ENCODE measurements at regions not wholly inside any gene's neighbourhood (a gene's known extent, or its start where the extent isn't known, plus 50 kb on each side); places are given as distances from the start of the nearest gene placed in this dataset.

- H3K4me1 Mint-ChIP-seq: peaks cover 6 to 13% (median 12%) of the 10 kb centered on the region in 3 donors
Observed at GRCh38 chr17:56676810-56677209, 83.3 kb downstream of the NOG start.

GRCh38 chr17:56678249-56679114, 85.0 kb downstream of the NOG start:
- ATAC-seq (ENCODE audit: low read depth in 2 of 2) (peak; percentile 23 to 47), DNase-seq (no peak)
- H3K4me3 Mint-ChIP-seq: peak overlapping the region; percentile 3 to 84 (median 66)
- no peaks in the 10 kb centered on the region for H3K9me3 Mint-ChIP-seq
- H3K27ac Mint-ChIP-seq: no peak overlapping the region
- H3K27me3 Mint-ChIP-seq: peaks cover 19 to 24% (median 20%) of the 10 kb centered on the region in 3 donors
- no peaks in the 10 kb centered on the region for H3K36me3 Mint-ChIP-seq
- peaks cover 6 to 13% (median 12%) of the 10 kb centered on the region in 3 donors for H3K4me1 Mint-ChIP-seq

More at GRCh38 chr17:56676810-56677209, 83.3 kb downstream of the NOG start:
- no peak for DNase-seq
- no peak overlapping the region for H3K27ac Mint-ChIP-seq
- peaks cover 0 to 6% (median 0%) of the 10 kb centered on the region in 7 donors for H3K9me3 Mint-ChIP-seq
- ATAC-seq (ENCODE audit: low read depth in 2 of 2): no peak
- H3K36me3 Mint-ChIP-seq: peaks cover 0 to 8% of the 10 kb centered on the region in 2 donors
- peaks cover 26 to 35% (median 31%) of the 10 kb centered on the region in 3 donors for H3K27me3 Mint-ChIP-seq
- H3K4me3 Mint-ChIP-seq: no peak overlapping the region

DNA sequence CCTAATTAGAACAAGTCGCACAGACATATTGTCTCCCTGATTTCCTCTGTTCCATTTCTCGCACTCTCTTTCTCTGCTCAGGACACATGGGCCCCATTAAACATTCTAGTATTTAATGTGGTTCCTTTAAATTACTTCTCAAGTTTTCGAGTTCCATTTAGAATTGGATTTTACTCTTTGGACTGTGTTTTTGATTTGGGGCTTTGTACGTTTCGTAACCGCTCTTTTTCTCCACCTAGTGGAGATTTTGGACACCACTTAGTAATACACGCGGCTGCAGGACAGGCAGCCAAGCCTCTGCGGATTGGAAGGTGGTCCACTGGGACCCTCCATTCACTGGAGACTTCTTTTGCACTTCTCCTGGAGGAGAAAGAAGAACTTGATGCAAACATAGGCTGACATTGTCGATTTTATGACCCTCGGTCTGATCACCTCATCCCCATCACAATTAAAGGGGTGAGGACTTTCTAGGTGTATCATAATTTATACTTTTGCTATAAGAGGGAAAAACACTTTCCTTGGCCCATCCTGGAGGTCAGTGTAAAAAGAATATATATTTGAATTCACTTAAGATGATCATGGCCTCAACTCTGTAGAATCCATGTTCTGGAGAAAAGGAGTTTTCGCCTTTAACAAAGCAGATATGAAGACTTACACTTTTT, 85.7 kb downstream of the NOG start:
- Mint-ChIP-seq H3K9me3 (no peaks in the 10 kb centered on the region), H3K27ac (peak overlapping the region in 1 of 6 donors; percentile 69), H3K27me3 (peaks cover 19 to 32% (median 20%) of the 10 kb centered on the region in 3 donors), H3K36me3 (no peaks in the 10 kb centered on the region), H3K4me3 (peak overlapping the region; percentile 3 to 84 (median 66)), H3K4me1 (peaks cover 6 to 13% (median 12%) of the 10 kb centered on the region in 3 donors)
- peak; percentile 42 to 56 for ATAC-seq (ENCODE audit: low read depth in 2 of 2)
- DNase-seq: no peak

DNA sequence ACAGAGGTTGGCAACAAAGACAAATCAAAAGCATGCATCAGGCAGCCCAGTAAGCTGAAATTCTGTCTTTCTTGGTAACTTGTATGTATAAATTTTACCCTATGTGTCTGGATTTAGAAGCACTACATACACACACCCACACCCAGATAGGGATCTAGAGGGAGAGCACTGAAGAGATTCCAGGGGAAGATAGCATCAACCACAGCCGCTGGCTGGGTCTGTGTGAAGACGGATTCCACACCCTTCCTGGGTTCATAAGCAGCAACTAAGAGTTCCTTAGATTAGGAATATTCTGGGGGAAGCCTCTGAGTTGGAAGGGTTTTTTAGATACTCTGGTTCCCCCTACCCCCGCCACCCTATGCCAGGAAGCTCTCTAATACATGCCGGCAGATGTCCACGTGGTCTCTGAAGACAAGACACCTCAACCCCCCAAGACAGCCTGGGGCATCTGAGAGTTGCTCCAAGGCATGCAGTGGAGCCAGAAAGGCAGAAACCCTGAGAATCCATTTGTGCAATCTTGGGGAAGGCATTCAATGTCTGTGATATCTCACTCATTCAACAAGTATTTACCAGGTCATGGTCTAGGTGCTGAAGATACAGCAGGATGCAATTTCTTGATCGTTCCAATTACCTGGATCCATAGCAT, 86.4 kb downstream of the NOG start:
- ATAC-seq (ENCODE audit: low read depth in 2 of 2): no peak
- DNase-seq: no peak
- Mint-ChIP-seq H3K9me3 (no peaks in the 10 kb centered on the region), H3K36me3 (no peaks in the 10 kb centered on the region), H3K27me3 (peaks cover 19 to 27% (median 20%) of the 10 kb centered on the region in 3 donors), H3K4me1 (peaks cover 6 to 13% (median 12%) of the 10 kb centered on the region in 3 donors), H3K27ac (no peak overlapping the region), H3K4me3 (no peak overlapping the region)

DNA sequence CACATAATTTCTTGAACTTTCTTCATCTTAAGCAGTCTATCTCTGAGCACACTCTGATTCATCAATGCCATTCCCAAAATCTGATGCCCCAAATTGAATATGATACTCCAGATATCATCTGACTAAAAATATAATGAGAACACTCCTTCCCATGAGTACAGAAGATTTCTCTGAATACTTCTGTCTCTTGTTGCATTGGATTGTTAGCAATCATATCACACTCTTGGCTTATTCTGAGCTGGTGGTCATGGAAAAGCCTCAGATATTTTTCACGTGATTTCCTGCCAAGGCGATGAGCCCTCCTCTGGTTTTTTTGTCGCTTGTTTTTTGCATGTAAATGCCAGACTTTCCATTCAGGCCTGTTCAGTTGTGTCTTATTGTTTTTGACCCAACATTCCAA, 87.2 kb downstream of the NOG start:
- DNase-seq (no peak), ATAC-seq (ENCODE audit: low read depth in 2 of 2) (no peak)

DNA sequence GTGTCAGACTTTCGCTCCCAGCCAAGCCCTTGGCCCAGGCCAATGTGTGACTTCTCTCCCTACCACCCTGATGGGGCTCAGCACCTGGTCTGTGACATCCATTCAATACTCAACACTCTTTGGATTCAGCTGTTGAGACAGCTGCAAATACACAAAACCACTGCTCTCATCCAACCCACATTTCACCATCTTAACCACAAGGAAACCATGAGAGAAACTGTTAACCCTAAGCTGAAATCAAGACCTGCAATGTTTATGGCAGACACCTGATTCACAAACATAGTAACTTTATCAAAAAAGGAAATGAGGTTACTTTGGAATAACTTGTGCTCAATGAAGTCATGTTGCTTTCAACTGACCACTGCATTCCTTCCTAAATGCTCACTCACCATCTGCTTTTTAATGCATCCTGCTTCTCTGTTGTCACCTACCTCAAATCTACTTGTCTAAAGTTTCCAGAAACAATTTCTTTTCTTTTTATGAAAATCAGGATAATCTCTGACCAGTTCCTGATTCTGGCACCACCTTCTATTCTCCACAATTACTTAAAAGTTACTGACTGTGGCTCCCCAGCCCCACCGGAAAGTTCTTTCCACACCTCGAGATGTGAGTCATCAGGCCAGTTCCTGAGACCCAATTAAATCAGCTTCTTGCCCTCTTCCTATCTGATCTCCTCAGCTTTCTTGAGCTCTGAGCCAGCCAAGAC, 88.2 kb downstream of the NOG start:
- Mint-ChIP-seq H3K4me1 (peaks cover 6 to 13% (median 12%) of the 10 kb centered on the region in 3 donors), H3K4me3 (no peak overlapping the region), H3K9me3 (peaks cover 0 to 8% (median 0%) of the 10 kb centered on the region in 7 donors), H3K27ac (no peak overlapping the region), H3K27me3 (peaks cover 21 to 34% (median 30%) of the 10 kb centered on the region in 3 donors), H3K36me3 (no peaks in the 10 kb centered on the region)
- DNase-seq (no peak), ATAC-seq (ENCODE audit: low read depth in 2 of 2) (no peak)

More for the DNA sequence above, 87.2 kb downstream of the NOG start:
- no peak overlapping the region for H3K4me3 Mint-ChIP-seq
- no peaks in the 10 kb centered on the region for H3K36me3 Mint-ChIP-seq
- peaks cover 22 to 25% (median 22%) of the 10 kb centered on the region in 3 donors for H3K27me3 Mint-ChIP-seq
- H3K4me1 Mint-ChIP-seq: peaks cover 6 to 13% (median 12%) of the 10 kb centered on the region in 3 donors
- H3K9me3 Mint-ChIP-seq: no peaks in the 10 kb centered on the region
- peak overlapping the region in 1 of 6 donors; percentile 3 for H3K27ac Mint-ChIP-seq

GRCh38 chr17:56688151-56688550, 94.7 kb downstream of the NOG start:
- DNase-seq: no peak
- Mint-ChIP-seq H3K9me3 (peaks cover 0 to 8% (median 5%) of the 10 kb centered on the region in 7 donors), H3K4me1 (no peaks in the 10 kb centered on the region), H3K36me3 (no peaks in the 10 kb centered on the region), H3K27ac (no peak overlapping the region), H3K27me3 (peaks cover 13 to 22% (median 15%) of the 10 kb centered on the region in 3 donors), H3K4me3 (no peak overlapping the region)
- ATAC-seq (ENCODE audit: low read depth in 2 of 2): no peak

DNA sequence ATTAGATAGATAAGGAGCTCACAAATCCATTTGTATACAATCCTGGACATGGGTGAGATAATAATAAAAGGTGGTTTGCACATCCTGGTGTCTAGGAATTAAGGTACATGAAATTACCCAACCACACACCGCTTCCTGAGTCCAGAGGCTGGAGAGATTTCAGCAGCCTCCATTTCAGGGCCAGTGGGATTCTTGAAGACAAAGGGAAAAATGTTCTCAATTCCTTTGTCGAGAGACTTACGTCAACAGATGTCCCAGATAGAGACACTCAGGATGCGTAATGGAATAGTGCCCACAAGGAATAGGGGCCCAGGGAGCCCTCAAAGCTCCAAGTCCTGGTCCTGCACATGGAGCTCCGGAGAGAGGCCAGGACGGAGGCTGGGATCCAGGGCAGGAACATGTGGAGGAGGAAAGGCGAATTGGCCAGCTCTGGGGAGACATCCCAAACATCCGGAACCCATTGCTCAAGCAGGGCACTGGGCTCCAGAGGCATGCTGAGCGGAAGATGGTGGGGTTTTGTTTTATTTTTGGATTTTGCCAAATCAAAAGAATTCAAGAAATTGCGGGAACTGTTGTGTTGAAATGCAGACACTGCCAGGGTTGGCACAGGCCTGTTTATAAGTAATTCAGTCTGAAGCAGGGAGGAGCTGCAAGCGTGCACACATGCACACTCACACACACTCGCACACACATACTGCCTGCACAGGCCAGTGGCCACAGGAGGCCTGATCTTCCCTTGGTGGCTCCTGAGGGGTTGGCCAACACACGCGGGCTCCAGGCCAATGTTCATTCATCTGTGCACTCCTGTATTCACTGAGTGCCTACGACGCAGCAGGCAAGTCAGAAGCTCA, 97.2 kb downstream of the NOG start:
- no peaks in the 10 kb centered on the region for H3K4me1 Mint-ChIP-seq
- no peak for ATAC-seq (ENCODE audit: low read depth in 2 of 2)

GRCh38 chr17:56694825-56695224, 101.3 kb downstream of the NOG start:
- ATAC-seq (ENCODE audit: low read depth in 2 of 2) (no peak), DNase-seq (no peak)
- Mint-ChIP-seq H3K27ac (no peak overlapping the region), H3K4me3 (no peak overlapping the region), H3K9me3 (peaks cover 0 to 7% (median 0%) of the 10 kb centered on the region in 7 donors), H3K4me1 (no peaks in the 10 kb centered on the region), H3K36me3 (no peaks in the 10 kb centered on the region), H3K27me3 (peaks cover 0 to 5% (median 0%) of the 10 kb centered on the region in 3 donors)

More for the DNA sequence above, 97.2 kb downstream of the NOG start:
- Mint-ChIP-seq H3K27me3 (peaks cover 9 to 13% (median 12%) of the 10 kb centered on the region in 3 donors), H3K4me3 (no peak overlapping the region), H3K27ac (no peak overlapping the region), H3K9me3 (peaks cover 0 to 8% (median 5%) of the 10 kb centered on the region in 7 donors), H3K36me3 (no peaks in the 10 kb centered on the region)
- no peak for DNase-seq

DNA sequence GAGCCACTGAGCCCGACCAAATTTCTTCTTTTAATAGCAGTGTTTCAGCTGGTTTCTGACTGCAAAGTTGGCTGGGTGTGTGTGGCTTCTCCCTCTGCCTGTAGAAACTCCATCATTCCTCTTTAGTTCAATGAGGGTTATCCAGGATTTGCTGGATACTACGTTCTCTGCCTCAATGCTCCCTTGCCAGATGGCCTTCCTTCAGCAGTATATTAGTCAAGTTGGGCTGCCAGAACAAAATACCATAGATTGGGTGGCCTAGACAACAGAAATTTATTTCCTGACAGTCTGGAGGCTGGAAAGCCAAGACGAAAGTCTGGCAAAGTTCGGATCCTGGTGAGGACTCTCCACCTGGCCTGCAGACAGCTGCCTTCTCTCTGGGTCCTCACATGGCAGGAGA, 103.7 kb downstream of the NOG start:
- peaks cover 0 to 7% (median 0%) of the 10 kb centered on the region in 3 donors for H3K27me3 Mint-ChIP-seq
- H3K4me3 Mint-ChIP-seq: no peak overlapping the region
- H3K4me1 Mint-ChIP-seq: no peaks in the 10 kb centered on the region
- no peaks in the 10 kb centered on the region for H3K36me3 Mint-ChIP-seq
- peak overlapping the region in 1 of 6 donors; percentile 36 for H3K27ac Mint-ChIP-seq
- DNase-seq (no peak), ATAC-seq (ENCODE audit: low read depth in 2 of 2) (no peak)
- no peaks in the 10 kb centered on the region for H3K9me3 Mint-ChIP-seq

DNA sequence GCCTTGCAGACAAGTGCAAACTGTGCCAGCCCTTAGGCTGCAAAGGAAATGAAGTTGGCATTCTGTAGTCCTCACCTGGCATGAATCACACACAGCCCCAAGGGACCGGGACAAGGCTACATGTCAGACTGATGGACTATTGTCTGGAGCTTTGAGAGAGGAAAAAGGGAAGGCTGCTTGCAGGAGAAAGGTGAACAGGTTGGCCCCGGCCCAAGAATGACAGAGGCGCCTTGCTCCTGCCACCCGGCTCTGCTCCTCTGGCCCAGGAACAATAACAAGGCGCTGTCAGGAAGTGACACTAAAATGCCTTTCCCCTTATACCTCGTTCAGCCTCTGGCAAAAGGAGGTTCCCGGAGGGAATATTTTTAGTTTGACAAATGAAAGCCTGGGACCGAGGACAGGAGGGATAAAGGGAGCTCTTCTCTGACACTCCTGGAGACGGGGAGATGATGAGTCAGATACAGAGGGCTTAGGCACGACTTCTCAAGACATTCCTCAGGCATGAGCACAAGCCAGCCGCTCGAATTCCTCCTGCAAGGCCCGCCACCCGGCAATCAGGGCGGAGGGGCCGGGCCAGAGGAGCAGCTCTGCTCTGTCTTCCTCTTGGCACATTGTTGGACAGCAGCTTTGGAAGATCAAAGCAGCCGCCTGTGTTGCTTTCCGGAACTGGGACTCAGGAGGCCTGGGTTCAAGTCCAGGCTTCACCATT, 105.8 kb downstream of the NOG start:
- peaks cover 0 to 7% (median 0%) of the 10 kb centered on the region in 3 donors for H3K27me3 Mint-ChIP-seq
- no peaks in the 10 kb centered on the region for H3K4me1 Mint-ChIP-seq
- H3K27ac Mint-ChIP-seq: no peak overlapping the region
- DNase-seq: no peak
- no peaks in the 10 kb centered on the region for H3K36me3 Mint-ChIP-seq
- H3K9me3 Mint-ChIP-seq: no peaks in the 10 kb centered on the region
- no peak overlapping the region for H3K4me3 Mint-ChIP-seq
- ATAC-seq (ENCODE audit: low read depth in 2 of 2): no peak

All from naive B cell (primary cell).